Prostate gland (tissue), 2 donors: ENCODE measurements at regions not wholly inside any gene's neighbourhood (a gene's known extent, or its start where the extent isn't known, plus 50 kb on each side); places are given as distances from the start of the nearest gene placed in this dataset.

Experiments used
- CTCF ChIP-seq, 4 experiments: fragments of 200-600 bp in 2 of 4; fragments of 450-650 bp in 2 of 4; sonication (generic) in 2 of 4; IDR thresholded peaks; 1 replicate in 3 of 4; 2 replicates in 1 of 4; pipeline ENCODE4 v1.5.1; 2016 to 2019; ENCODE audit warnings: antibody characterized with exemption in 4 of 4, mild to moderate bottlenecking in 2 of 4, moderate library complexity in 2 of 4
- POLR2A ChIP-seq: fragments of 450-650 bp; IDR thresholded peaks from one replicate; pipeline ENCODE4 v1.6.1; 2016; ENCODE audit warnings: antibody characterized with exemption, mild to moderate bottlenecking

GRCh38 chr4:81592701-81593100 is 121.0 kb upstream of the RASGEF1B start:
- no peak for TF ChIP-seq POLR2A
- TF ChIP-seq CTCF (IDR thresholded peaks at IDR 0.05), result no peak
